ENCODE measurements at regions not wholly inside any gene's neighbourhood (a gene's known extent, or its start where the extent isn't known, plus 50 kb on each side); places are given as distances from the start of the nearest gene placed in this dataset.

DNA sequence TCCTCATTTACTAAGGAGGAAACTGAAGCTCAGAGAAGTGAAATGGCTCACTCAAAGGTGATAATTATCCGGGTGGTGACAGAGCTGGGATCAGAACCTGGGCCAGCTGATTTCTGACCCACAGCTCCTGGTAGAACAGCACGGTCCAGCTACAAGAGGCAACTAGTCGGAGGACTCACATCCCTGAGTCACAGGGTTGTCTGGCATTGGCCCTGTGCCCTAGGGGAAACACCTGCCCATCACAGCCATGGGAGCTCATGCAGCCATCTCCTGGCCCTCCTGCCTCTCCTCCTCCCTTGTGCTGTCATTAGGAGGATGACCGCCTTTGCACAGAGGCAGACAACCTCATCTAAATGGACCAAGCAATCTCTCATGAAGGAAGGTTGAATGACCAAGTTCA, 115.2 kb upstream of the TSPAN5 start:
- no peak overlapping the region for H3K4me3 ChIP-seq (replicated peaks; ENCODE audit: low read depth, low read length)
- DNase-seq (ENCODE audit: low read depth), result no peak
- TF ChIP-seq, protein P1, sequence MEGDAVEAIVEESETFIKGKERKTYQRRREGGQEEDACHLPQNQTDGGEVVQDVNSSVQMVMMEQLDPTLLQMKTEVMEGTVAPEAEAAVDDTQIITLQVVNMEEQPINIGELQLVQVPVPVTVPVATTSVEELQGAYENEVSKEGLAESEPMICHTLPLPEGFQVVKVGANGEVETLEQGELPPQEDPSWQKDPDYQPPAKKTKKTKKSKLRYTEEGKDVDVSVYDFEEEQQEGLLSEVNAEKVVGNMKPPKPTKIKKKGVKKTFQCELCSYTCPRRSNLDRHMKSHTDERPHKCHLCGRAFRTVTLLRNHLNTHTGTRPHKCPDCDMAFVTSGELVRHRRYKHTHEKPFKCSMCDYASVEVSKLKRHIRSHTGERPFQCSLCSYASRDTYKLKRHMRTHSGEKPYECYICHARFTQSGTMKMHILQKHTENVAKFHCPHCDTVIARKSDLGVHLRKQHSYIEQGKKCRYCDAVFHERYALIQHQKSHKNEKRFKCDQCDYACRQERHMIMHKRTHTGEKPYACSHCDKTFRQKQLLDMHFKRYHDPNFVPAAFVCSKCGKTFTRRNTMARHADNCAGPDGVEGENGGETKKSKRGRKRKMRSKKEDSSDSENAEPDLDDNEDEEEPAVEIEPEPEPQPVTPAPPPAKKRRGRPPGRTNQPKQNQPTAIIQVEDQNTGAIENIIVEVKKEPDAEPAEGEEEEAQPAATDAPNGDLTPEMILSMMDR (IDR thresholded peaks at IDR 0.05; ENCODE audit: low read length, missing control alignments), result no peak

DNA sequence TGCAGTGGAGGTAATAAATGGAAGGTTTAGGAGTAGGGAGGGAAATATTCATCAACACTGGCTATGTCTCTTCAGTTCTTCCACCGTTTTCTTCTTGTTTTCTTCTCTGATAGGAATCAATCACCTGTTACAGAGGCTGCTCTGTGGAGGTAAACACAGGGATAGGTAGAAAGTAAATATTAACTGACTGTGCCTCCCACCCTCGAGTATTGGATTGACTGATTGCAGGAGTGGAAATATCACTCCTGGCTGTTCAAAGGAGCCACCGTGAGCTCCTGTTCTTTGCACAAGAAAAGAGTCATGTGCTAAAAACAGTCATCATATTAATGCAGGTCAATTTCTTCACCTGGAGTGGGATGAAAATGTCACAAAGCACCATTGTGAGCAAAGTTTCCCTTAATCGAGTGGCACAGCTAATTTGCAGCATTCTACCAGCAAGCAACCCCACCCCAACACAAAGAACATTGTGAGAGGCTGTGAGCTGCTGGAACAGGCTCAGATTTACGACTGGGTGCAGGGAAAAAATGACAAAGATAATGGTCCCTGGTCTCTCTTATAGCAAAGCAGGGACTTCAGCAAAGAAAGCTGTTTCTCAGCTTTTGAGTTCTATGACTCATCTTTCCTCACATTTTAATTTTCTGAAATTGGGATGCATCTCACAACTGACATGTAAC, 113.7 kb upstream of the TSPAN5 start:
- TF ChIP-seq, protein P1 (IDR thresholded peaks at IDR 0.05; ENCODE audit: low read length, missing control alignments), result no peak
- H3K4me3 ChIP-seq (replicated peaks; ENCODE audit: low read depth, low read length), result no peak overlapping the region
- no peak for DNase-seq (ENCODE audit: low read depth)

DNA sequence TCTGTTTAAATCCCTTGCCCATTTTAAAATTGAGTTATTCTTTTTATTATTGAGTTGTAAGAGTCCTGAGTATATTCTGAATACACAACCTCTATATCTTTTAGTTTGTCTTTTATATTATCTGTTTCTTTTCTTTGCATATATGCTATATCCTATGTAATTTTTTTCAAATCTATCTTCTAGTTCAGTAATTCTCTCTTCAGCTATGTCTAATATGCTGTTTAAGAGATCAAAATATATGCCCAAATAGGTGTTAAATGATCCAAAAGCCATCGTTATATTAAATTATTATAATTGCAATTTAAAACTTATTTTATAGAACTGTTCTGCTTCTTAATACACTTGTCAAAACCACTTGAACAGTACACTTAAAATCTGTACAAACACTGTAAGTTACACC, 107.4 kb upstream of the TSPAN5 start:
- no peak overlapping the region for H3K4me3 ChIP-seq (replicated peaks; ENCODE audit: low read depth, low read length)
- no peak for DNase-seq (ENCODE audit: low read depth)
- TF ChIP-seq, protein P1 (IDR thresholded peaks at IDR 0.05; ENCODE audit: low read length, missing control alignments), result no peak

DNA sequence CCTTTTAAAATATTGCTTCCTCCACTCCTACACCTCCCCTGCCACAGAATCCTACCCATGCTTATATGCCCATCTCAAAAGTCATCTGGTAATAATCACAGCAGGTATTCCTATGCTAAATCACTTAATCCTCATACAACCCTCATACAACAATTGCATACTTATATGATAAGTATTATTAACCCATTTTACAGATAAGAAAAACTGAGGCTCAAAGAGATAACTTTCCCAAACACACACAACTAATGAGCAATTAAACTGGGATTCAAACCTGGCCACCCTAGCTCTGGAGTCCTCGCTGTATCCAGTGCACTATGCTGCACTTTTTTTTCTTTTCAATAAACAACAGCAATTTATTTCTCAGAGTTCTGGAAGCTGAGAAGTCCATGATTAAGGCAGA, 99.8 kb upstream of the TSPAN5 start:
- TF ChIP-seq, protein P1 (IDR thresholded peaks at IDR 0.05; ENCODE audit: low read length, missing control alignments), result no peak
- no peak overlapping the region for H3K4me3 ChIP-seq (replicated peaks; ENCODE audit: low read depth, low read length)
- DNase-seq (ENCODE audit: low read depth), result no peak

DNA sequence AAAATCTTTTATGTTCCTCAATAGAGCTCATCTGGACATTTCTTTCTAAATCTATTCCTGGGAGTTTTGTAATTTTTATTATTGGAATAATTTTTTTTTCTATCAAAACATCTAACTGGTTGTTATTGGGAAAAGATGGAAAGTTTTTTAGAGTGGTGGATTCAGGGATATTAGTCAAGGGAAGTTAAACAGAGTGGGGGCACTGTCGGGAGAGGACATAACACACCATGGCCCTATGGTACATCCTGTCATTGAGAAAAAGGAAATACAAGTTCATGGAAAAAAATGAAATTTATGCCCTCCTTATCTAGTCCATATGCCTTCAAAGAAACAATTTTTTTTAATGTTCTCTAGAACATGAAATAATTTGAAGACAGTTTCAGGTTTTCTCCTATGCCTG, 96.3 kb upstream of the TSPAN5 start:
- no peak overlapping the region for H3K4me3 ChIP-seq (replicated peaks; ENCODE audit: low read depth, low read length)
- TF ChIP-seq, protein P1 (IDR thresholded peaks at IDR 0.05; ENCODE audit: low read length, missing control alignments), result no peak
- DNase-seq (ENCODE audit: low read depth), result no peak

DNA sequence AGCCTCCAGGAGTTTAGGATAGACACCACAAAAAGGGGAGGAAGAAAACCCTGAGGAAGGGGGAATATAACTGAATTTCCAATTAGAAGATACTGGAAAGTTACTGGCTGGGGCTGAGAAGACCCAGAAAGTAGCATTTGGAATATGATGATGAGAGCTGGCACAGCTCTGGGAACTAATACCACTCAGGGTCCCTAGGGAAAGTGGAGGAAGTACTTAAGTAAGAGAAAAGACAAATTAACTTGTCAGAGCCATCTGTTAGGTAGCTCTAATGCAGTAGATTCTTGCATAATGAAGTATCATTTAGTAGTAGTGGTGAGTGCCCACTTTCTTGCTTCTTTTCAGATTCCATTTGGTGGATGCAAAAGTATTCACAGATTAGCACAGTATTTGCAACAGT, 90.8 kb upstream of the TSPAN5 start:
- TF ChIP-seq, protein P1 (IDR thresholded peaks at IDR 0.05; ENCODE audit: low read length, missing control alignments), result no peak
- H3K4me3 ChIP-seq (replicated peaks; ENCODE audit: low read depth, low read length), result no peak overlapping the region
- DNase-seq (ENCODE audit: low read depth), result no peak

DNA sequence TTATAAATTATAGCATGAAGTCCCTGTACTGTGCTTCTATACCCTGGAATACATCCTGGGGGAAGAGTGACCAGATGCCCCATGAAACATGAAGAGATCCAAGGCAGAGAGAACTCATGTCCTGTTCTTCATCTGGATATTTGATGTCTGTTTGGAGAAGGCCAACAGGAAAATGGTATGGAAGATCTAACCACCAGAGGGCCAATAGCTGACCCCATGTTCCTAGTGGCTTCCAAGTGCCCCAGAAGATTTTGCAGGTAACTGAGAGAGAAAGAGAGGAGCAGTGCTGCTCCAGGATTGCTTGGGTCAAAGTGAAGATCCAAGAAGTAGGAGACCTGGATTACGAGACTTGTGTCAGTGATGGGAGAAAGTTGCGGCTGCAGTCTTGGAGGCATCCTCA, 90.2 kb upstream of the TSPAN5 start:
- TF ChIP-seq, protein P1 (IDR thresholded peaks at IDR 0.05; ENCODE audit: low read length, missing control alignments), result no peak
- no peak overlapping the region for H3K4me3 ChIP-seq (replicated peaks; ENCODE audit: low read depth, low read length)
- no peak for DNase-seq (ENCODE audit: low read depth)

All from fibroblast of pulmonary artery (primary cell).